Fibroblast of pulmonary artery (primary cell): ENCODE measurements at regions not wholly inside any gene's neighbourhood (a gene's known extent, or its start where the extent isn't known, plus 50 kb on each side); places are given as distances from the start of the nearest gene placed in this dataset.

ENCODE experiments used
- DNase-seq: peaks from one replicate; pipeline ENCODE4 v3.0.0-alpha.2; 2010; ENCODE audit warnings: low read depth
- H3K4me3 ChIP-seq: replicated peaks from 2 replicates; pipeline ENCODE4 v1.5.1; 2011; ENCODE audit warnings: low read depth, mild to moderate bottlenecking, control low read depth, low read length, moderate library complexity
- TF ChIP-seq, protein P1 (sequence below): IDR thresholded peaks from 2 replicates; pipeline ENCODE4 v1.5.1; 2011; ENCODE audit warnings: mild to moderate bottlenecking, control low read depth, low read length, inconsistent platforms; ENCODE audit errors: missing control alignments

DNA sequence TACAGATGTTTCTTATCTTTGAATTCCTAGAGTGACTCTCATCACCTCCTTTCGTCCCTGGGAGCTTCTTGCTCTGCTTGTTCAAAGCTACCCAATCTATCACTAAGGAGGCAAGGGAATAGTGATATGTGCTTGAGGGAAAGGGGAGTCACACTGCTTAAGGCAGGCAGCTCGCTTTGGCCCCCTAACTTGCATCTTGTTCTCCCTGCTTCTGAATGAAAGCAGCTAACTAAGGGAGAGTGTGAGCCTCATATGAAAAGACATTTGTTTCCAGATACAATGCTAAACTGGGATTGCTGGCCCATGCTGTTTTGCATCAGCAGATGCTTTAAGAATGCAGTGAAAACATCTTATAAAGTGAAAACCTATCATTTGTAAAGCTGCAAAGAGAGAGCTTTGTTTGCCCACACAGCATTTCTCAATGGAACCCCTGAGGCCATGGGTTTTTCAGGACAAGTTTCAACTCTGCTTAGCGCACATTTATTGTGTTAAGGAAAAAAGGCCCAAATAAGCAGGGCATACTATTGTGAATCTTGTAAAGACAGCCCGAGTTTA is 367.9 kb upstream of the ADAMTSL1 start:
- no peak overlapping the region for H3K4me3 ChIP-seq
- TF ChIP-seq, protein P1, sequence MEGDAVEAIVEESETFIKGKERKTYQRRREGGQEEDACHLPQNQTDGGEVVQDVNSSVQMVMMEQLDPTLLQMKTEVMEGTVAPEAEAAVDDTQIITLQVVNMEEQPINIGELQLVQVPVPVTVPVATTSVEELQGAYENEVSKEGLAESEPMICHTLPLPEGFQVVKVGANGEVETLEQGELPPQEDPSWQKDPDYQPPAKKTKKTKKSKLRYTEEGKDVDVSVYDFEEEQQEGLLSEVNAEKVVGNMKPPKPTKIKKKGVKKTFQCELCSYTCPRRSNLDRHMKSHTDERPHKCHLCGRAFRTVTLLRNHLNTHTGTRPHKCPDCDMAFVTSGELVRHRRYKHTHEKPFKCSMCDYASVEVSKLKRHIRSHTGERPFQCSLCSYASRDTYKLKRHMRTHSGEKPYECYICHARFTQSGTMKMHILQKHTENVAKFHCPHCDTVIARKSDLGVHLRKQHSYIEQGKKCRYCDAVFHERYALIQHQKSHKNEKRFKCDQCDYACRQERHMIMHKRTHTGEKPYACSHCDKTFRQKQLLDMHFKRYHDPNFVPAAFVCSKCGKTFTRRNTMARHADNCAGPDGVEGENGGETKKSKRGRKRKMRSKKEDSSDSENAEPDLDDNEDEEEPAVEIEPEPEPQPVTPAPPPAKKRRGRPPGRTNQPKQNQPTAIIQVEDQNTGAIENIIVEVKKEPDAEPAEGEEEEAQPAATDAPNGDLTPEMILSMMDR: no peak
- no peak for DNase-seq

GRCh38 chr9:18109675-18110074 is 364.3 kb upstream of the ADAMTSL1 start:
- no peak overlapping the region for H3K4me3 ChIP-seq
- TF ChIP-seq, protein P1: no peak
- no peak for DNase-seq

GRCh38 chr9:18111146-18111545 is 362.8 kb upstream of the ADAMTSL1 start:
- no peak overlapping the region for H3K4me3 ChIP-seq
- DNase-seq: no peak
- TF ChIP-seq, protein P1: no peak

DNA sequence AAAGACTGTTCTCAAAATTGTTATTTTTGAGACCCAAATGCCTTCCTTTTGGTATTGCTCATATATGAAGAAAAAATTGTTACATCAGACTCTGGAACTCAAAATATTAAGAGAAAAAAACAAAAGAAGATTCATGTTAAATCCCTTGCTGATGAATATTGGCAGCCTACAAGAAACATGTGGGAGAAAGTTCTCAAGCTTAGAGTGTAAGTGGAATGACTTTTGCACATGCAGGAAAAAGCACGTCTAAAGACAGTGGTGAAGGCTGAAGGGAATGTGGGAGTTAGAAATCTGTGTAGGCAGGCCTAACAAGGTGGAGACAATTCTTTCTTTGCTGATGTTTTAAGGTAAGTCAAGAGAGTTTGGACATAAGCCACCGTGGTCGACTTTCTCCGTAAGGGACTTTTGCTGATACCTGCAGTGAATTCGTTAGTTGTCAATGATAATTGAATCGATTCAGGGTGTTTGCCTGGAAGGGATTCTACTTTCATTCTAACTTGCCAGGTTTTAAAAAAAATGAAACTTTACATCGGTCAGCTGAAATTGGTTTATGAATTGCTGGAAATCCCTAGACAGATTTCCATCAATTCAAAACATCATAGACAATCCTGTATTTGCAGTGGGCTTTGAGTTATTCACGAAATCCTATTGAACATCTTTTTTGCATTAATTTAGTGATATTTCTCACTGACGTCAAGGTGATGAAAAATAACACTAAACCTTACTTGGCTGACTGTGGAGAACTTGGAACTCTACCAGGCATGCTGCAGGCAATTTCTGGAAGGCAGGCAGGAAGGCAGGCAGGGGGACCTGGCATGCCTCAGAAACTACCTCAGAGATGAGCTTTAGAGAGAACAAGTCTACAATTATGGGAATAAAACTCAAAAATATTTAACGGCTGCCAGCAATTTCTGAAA is 359.1 kb upstream of the ADAMTSL1 start:
- TF ChIP-seq, protein P1: no peak
- no peak overlapping the region for H3K4me3 ChIP-seq
- DNase-seq: peak; percentile 7

DNA sequence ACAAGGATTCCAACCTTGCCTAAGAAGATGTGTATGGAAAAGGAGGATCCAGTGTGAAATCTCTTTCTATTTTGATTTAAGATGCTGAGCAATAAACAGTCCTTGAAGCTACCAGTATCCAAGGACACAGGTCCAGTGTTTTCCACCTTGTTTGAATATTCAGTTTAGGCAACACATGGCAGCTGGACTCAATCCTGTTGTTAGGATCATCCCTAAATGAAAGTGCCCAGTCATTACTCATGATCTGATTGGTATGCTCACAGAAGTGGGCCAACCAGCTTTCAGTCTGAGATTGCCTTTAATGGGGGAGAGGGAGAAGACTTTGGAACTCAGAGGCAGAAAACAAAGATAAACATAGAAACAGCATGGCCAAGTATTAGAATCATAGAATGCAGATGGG is 355.7 kb upstream of the ADAMTSL1 start:
- H3K4me3 ChIP-seq: no peak overlapping the region
- TF ChIP-seq, protein P1: no peak
- no peak for DNase-seq

- peak; percentile 20 for DNase-seq
- TF ChIP-seq, protein P1: no peak
- no peak overlapping the region for H3K4me3 ChIP-seq
Observed at GRCh38 chr9:18122171-18122570, 351.8 kb upstream of the ADAMTSL1 start.
